ENCODE measurements at regions not wholly inside any gene's neighbourhood (a gene's known extent, or its start where the extent isn't known, plus 50 kb on each side); places are given as distances from the start of the nearest gene placed in this dataset.

- H3K27me3 Mint-ChIP-seq (ENCODE audit: low read depth), result no peaks in the 10 kb centered on the region
- no peak overlapping the region for H3K27ac Mint-ChIP-seq
- CTCF ChIA-PET, result no interaction called here
These were observed 353.7 kb downstream of the GLRX3 start for GRCh38 chr10:130489891-130490290.

GRCh38 chr10:130491011-130491692 is 355.0 kb downstream of the GLRX3 start:
- H3K36me3 Mint-ChIP-seq (ENCODE audit: low read depth), result no peaks in the 10 kb centered on the region
- no peaks in the 10 kb centered on the region for H3K27me3 Mint-ChIP-seq (ENCODE audit: low read depth)
- no peak overlapping the region for H3K27ac Mint-ChIP-seq
- no peaks in the 10 kb centered on the region for H3K9me3 Mint-ChIP-seq
- CTCF ChIA-PET, result no interaction called here
- H3K4me3 Mint-ChIP-seq, result no peak overlapping the region
- no peak for DNase-seq
- no peaks in the 10 kb centered on the region for H3K4me1 Mint-ChIP-seq (ENCODE audit: low read depth)
- intact Hi-C loops (cut with micrococcal nuclease), result no loop called here

More at GRCh38 chr10:130489891-130490290, 353.7 kb downstream of the GLRX3 start:
- Mint-ChIP-seq H3K36me3 (ENCODE audit: low read depth) (no peaks in the 10 kb centered on the region), H3K9me3 (no peaks in the 10 kb centered on the region), H3K4me3 (no peak overlapping the region), H3K4me1 (ENCODE audit: low read depth) (no peaks in the 10 kb centered on the region)
- DNase-seq, result no peak
- intact Hi-C loops (cut with micrococcal nuclease), result no loop called here

DNA sequence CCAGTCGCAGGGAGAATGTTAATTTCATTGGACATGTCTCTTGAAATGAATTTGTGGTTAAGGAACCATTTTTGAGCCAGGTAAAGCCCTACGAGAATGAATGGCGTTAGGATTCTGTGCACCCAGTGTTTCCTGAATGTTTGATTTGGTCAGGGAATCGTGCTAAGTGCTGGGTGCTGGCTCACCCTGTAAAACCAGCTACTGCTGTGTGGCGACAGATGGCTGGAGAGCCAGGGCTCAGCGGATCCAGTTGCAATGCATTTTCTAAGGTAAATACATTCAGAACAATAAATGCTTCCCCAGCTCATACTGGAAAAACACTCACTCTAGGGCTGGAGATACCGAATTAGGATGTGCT is 355.5 kb downstream of the GLRX3 start:
- Mint-ChIP-seq H3K9me3 (no peaks in the 10 kb centered on the region), H3K4me3 (no peak overlapping the region), H3K36me3 (ENCODE audit: low read depth) (no peaks in the 10 kb centered on the region), H3K27me3 (ENCODE audit: low read depth) (no peaks in the 10 kb centered on the region), H3K27ac (no peak overlapping the region), H3K4me1 (ENCODE audit: low read depth) (no peaks in the 10 kb centered on the region)
- intact Hi-C loops (cut with micrococcal nuclease), result no loop called here
- DNase-seq, result no peak
- CTCF ChIA-PET, result no interaction called here

- H3K9me3 Mint-ChIP-seq, result no peaks in the 10 kb centered on the region
- H3K4me1 Mint-ChIP-seq (ENCODE audit: low read depth), result no peaks in the 10 kb centered on the region
- CTCF ChIA-PET, result interaction anchor here (0.5 kb wide), 1 partner anchor 214 kb away, joined by 4 read pairs; no protein-coding TSS in a partner anchor
- intact Hi-C loops (cut with micrococcal nuclease), result no loop called here
- no peak overlapping the region for H3K27ac Mint-ChIP-seq
- no peak overlapping the region for H3K4me3 Mint-ChIP-seq
- H3K27me3 Mint-ChIP-seq (ENCODE audit: low read depth), result no peaks in the 10 kb centered on the region
- no peaks in the 10 kb centered on the region for H3K36me3 Mint-ChIP-seq (ENCODE audit: low read depth)
- DNase-seq, result no peak
These were observed 356.2 kb downstream of the GLRX3 start for GRCh38 chr10:130492266-130492934.

DNA sequence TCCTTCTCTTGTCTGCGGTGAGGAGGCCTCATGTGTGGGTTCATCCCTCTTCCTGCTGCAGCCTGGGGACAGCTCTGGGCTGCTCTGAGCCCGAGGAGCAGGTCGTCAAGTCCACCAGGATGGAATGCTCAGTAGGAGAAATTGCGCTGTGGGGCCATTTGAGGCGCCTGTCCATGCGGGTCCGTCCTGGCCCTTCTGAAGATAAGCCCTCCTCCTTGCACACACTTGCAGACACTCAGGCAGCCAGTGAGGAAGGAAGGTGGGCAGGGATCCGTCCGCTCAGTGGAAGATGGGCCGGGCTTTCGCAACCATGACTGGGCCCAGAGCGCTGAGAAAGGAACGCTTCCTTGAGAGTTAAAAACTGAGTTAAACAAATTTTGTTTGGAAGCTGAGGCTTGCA is 356.8 kb downstream of the GLRX3 start:
- Mint-ChIP-seq H3K27me3 (ENCODE audit: low read depth) (no peaks in the 10 kb centered on the region), H3K9me3 (no peaks in the 10 kb centered on the region), H3K4me1 (ENCODE audit: low read depth) (no peaks in the 10 kb centered on the region), H3K36me3 (ENCODE audit: low read depth) (no peaks in the 10 kb centered on the region), H3K4me3 (no peak overlapping the region), H3K27ac (no peak overlapping the region)
- CTCF ChIA-PET, result no interaction called here
- intact Hi-C loops (cut with micrococcal nuclease), result no loop called here
- no peak for DNase-seq

GRCh38 chr10:130493446-130494145 is 357.4 kb downstream of the GLRX3 start:
- intact Hi-C loops (cut with micrococcal nuclease), result no loop called here
- Mint-ChIP-seq H3K9me3 (no peaks in the 10 kb centered on the region), H3K4me3 (no peak overlapping the region), H3K4me1 (ENCODE audit: low read depth) (no peaks in the 10 kb centered on the region), H3K36me3 (ENCODE audit: low read depth) (no peaks in the 10 kb centered on the region), H3K27me3 (ENCODE audit: low read depth) (no peaks in the 10 kb centered on the region), H3K27ac (no peak overlapping the region)
- no peak for DNase-seq
- CTCF ChIA-PET, result no interaction called here

- no peak for DNase-seq
- Mint-ChIP-seq H3K9me3 (no peaks in the 10 kb centered on the region), H3K27me3 (ENCODE audit: low read depth) (no peaks in the 10 kb centered on the region), H3K36me3 (ENCODE audit: low read depth) (no peaks in the 10 kb centered on the region), H3K4me3 (no peak overlapping the region), H3K4me1 (ENCODE audit: low read depth) (no peaks in the 10 kb centered on the region), H3K27ac (no peak overlapping the region)
- intact Hi-C loops (cut with micrococcal nuclease), result no loop called here
- CTCF ChIA-PET, result no interaction called here
These were observed 359.1 kb downstream of the GLRX3 start for GRCh38 chr10:130495116-130495862.

DNA sequence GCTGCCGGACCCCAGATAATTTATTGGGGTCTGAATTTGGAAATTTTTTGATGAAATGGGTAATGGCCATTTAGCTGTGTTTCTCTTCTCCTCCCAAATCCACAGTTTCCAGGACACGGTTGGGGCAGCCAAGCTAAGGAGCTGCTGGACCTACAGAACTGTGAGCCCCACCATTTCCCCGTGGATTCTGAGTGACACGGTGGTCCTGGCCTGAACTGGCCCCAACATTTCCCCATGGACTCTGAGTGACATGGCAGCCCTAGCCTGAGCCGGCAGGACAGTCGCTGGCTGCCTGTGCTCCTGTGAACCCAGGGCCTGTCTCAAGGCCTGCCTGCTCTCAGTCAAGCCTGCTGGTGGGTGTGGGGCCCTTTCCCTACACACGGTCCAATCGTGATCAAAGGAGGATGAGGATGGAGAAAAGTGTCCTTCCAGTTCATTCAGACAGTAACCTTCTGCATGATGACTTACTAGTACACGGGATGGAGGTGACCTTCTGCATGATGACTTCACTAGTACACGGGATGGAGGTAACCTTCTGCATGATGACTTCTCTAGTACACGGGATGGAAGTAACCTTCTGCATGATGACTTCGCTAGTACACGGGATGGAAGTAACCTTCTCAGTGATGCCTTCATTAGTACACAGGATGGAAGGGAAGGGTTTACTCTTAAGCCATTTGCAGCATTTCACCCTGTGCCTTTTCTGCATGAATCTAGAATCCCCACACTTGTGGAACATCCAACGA is 359.9 kb downstream of the GLRX3 start:
- DNase-seq, result no peak
- no peaks in the 10 kb centered on the region for H3K36me3 Mint-ChIP-seq (ENCODE audit: low read depth)
- intact Hi-C loops (cut with micrococcal nuclease), result no loop called here
- H3K4me3 Mint-ChIP-seq, result no peak overlapping the region
- CTCF ChIA-PET, result no interaction called here
- H3K4me1 Mint-ChIP-seq (ENCODE audit: low read depth), result no peaks in the 10 kb centered on the region
- no peaks in the 10 kb centered on the region for H3K27me3 Mint-ChIP-seq (ENCODE audit: low read depth)
- no peak overlapping the region for H3K27ac Mint-ChIP-seq
- no peaks in the 10 kb centered on the region for H3K9me3 Mint-ChIP-seq

DNA sequence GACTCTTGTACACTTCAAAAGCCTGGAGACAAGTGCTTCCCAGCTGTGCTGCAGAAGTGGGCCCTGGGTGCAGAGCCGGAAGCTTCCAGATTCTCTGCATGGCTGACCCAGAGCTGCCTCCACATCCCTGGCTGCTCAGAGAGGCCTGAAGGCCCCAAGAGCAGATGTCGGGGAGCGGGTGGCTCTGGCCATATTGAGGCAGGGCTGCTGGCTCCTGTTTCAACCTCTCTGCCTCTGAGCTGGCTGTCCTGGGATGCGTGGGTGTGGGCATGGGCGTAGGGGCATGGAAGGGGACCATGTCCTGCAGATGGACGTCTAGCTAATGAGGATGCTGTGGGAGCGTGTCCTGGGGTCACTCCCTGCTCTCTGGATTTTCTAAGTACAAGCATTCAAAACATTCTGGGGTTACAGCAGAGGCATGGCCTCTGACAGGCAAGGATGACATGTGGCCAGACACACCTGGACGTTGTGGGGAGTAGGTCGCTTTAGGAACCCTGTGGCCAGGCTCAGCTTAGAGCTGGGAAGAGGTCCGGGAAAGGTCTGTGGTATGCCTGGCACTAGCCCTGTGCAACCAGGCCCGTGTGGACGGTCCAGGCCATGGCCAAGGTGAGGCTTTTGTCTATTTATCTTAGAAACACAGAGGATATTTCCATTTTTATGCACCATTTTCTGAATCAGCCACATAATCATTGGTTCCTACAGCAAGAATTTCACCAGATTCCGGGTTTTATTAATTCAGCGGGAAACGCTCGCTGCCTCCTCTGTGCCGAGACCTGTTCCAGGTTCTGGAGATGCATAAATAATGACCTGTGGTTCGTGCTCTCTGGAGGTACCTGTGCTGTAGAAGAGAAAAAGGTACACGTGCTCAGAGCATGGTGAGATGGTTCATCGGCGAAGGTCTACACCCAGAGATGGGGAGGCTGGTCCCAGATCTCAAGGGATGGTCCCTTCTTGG is 361.1 kb downstream of the GLRX3 start:
- H3K4me1 Mint-ChIP-seq (ENCODE audit: low read depth), result no peaks in the 10 kb centered on the region
- CTCF ChIA-PET, result interaction anchor here (0.5 kb wide), 1 partner anchor 9 kb away, joined by 3 read pairs; no protein-coding TSS in a partner anchor
- H3K27ac Mint-ChIP-seq, result no peak overlapping the region
- no peaks in the 10 kb centered on the region for H3K36me3 Mint-ChIP-seq (ENCODE audit: low read depth)
- intact Hi-C loops (cut with micrococcal nuclease), result no loop called here
- no peak overlapping the region for H3K4me3 Mint-ChIP-seq
- H3K27me3 Mint-ChIP-seq (ENCODE audit: low read depth), result no peaks in the 10 kb centered on the region
- H3K9me3 Mint-ChIP-seq, result no peaks in the 10 kb centered on the region
- no peak for DNase-seq

- no peaks in the 10 kb centered on the region for H3K36me3 Mint-ChIP-seq (ENCODE audit: low read depth)
- no peaks in the 10 kb centered on the region for H3K4me1 Mint-ChIP-seq (ENCODE audit: low read depth)
- no peaks in the 10 kb centered on the region for H3K27me3 Mint-ChIP-seq (ENCODE audit: low read depth)
- no peak for DNase-seq
- H3K4me3 Mint-ChIP-seq, result no peak overlapping the region
- intact Hi-C loops (cut with micrococcal nuclease), result no loop called here
- CTCF ChIA-PET, result no interaction called here
- H3K27ac Mint-ChIP-seq, result no peak overlapping the region
- no peaks in the 10 kb centered on the region for H3K9me3 Mint-ChIP-seq
These were observed 361.9 kb downstream of the GLRX3 start for GRCh38 chr10:130498042-130498441.

GRCh38 chr10:130498934-130499333 is 362.7 kb downstream of the GLRX3 start:
- intact Hi-C loops (cut with micrococcal nuclease), result no loop called here
- Mint-ChIP-seq H3K27ac (no peak overlapping the region), H3K4me1 (ENCODE audit: low read depth) (no peaks in the 10 kb centered on the region), H3K36me3 (ENCODE audit: low read depth) (no peaks in the 10 kb centered on the region), H3K27me3 (ENCODE audit: low read depth) (no peaks in the 10 kb centered on the region), H3K9me3 (no peaks in the 10 kb centered on the region), H3K4me3 (no peak overlapping the region)
- CTCF ChIA-PET, result no interaction called here
- no peak for DNase-seq
